CD14-positive monocyte (primary cell): ENCODE measurements at regions not wholly inside any gene's neighbourhood (a gene's known extent, or its start where the extent isn't known, plus 50 kb on each side); places are given as distances from the start of the nearest gene placed in this dataset.

Experiments
- DNase-seq, 3 donors: peaks; one replicate each; pipeline ENCODE4 v3.0.0-alpha.2; 2011 to 2022
- H2AFZ ChIP-seq: 2 replicates; pipeline ENCODE4 v1.6.0; 2012; ENCODE audit warnings: mild to moderate bottlenecking, low read depth, low read length, inconsistent platforms; ENCODE audit not compliant: insufficient read depth, poor library complexity, severe bottlenecking
- H3K27ac ChIP-seq, 2 donors: 1 replicate in 1 of 2; 2 replicates in 1 of 2; pipeline ENCODE4 v1.5.1; 2012 to 2013; ENCODE audit warnings: low read length in 2 of 2, control low read depth in 1 of 2, inconsistent platforms in 1 of 2, low read depth in 1 of 2, mild to moderate bottlenecking in 1 of 2
- H3K27me3 ChIP-seq, 2 donors: one replicate each; pipeline versions ENCODE4 v1.6.0 to v1.6.1; 2011 to 2013; ENCODE audit warnings: low read length in 2 of 2; ENCODE audit not compliant: control insufficient read depth in 2 of 2, insufficient read depth in 2 of 2
- H3K36me3 ChIP-seq, 2 donors: replicated peaks in 1 of 2; 1 replicate in 1 of 2; 2 replicates in 1 of 2; pipeline versions ENCODE4 v1.5.1 to v1.6.1; 2012 to 2013; ENCODE audit warnings: low read length in 2 of 2, control low read depth in 1 of 2, inconsistent platforms in 1 of 2, mild to moderate bottlenecking in 1 of 2; ENCODE audit not compliant: insufficient read depth in 2 of 2, control insufficient read depth in 1 of 2
- H3K4me1 ChIP-seq, 2 donors: 1 replicate in 1 of 2; 2 replicates in 1 of 2; pipeline versions ENCODE4 v1.5.1 to v1.6.1; 2012 to 2013; ENCODE audit warnings: low read length in 2 of 2, control low read depth in 1 of 2, inconsistent platforms in 1 of 2, mild to moderate bottlenecking in 1 of 2, moderate library complexity in 1 of 2; ENCODE audit not compliant: insufficient read depth in 2 of 2, control insufficient read depth in 1 of 2
- H3K4me2 ChIP-seq: replicated peaks from 2 replicates; pipeline ENCODE3; 2012; ENCODE audit warnings: low read length, moderate library complexity, mild to moderate bottlenecking; ENCODE audit not compliant: poor library complexity, severe bottlenecking; ENCODE audit errors: extremely low read depth
- H3K4me3 ChIP-seq, 3 experiments: fragments of 200-600 bp in 1 of 3; sonication (generic) in 1 of 3; replicated peaks in 1 of 3; 1 replicate in 2 of 3; 2 replicates in 1 of 3; pipeline ENCODE4 v1.5.1; 2011 to 2013; ENCODE audit warnings: low read length in 3 of 3, mild to moderate bottlenecking in 3 of 3, control low read depth in 2 of 3, low read depth in 2 of 3, inconsistent platforms in 1 of 3, moderate library complexity in 1 of 3
- H3K79me2 ChIP-seq: 2 replicates; pipeline ENCODE4 v1.6.0; 2012; ENCODE audit warnings: mild to moderate bottlenecking, control low read depth, inconsistent platforms, low read length, moderate library complexity; ENCODE audit not compliant: insufficient read depth
- H3K9ac ChIP-seq: 2 replicates; pipeline ENCODE4 v1.6.0; 2017; ENCODE audit warnings: low read length, mild to moderate bottlenecking; ENCODE audit not compliant: insufficient read depth, poor library complexity, severe bottlenecking
- H3K9me3 ChIP-seq, 2 donors: replicated peaks in 1 of 2; 1 replicate in 1 of 2; 2 replicates in 1 of 2; pipeline versions ENCODE4 v1.5.1 to v1.6.1; 2012 to 2013; ENCODE audit warnings: low read length in 2 of 2, control low read depth in 1 of 2; ENCODE audit not compliant: control insufficient read depth in 1 of 2, insufficient read depth in 1 of 2
- H4K20me1 ChIP-seq: 2 replicates; pipeline ENCODE4 v1.6.0; 2012; ENCODE audit warnings: mild to moderate bottlenecking, low read length, control low read depth, moderate library complexity; ENCODE audit not compliant: insufficient read depth
- H3K27ac Mint-ChIP-seq, 7 donors: one replicate each; pipeline ENCODE4 v1.8.0; 2020; ENCODE audit warnings: mild to moderate bottlenecking in 7 of 7, mixed read lengths in 7 of 7, moderate library complexity in 6 of 7, inconsistent platforms in 2 of 7
- H3K27me3 Mint-ChIP-seq, 3 donors: one replicate each; pipeline ENCODE4 v1.8.0; 2021 to 2022; ENCODE audit warnings: low read depth in 3 of 3, mild to moderate bottlenecking in 3 of 3, mixed read lengths in 3 of 3, moderate library complexity in 3 of 3, inconsistent platforms in 1 of 3
- H3K36me3 Mint-ChIP-seq, 2 donors: one replicate each; pipeline ENCODE4 v1.8.0; 2020; ENCODE audit warnings: mixed read lengths in 2 of 2, inconsistent platforms in 1 of 2, mild to moderate bottlenecking in 1 of 2
- H3K4me1 Mint-ChIP-seq: one replicate; pipeline ENCODE4 v1.8.0; 2020; ENCODE audit warnings: mild to moderate bottlenecking, mixed read lengths
- H3K4me3 Mint-ChIP-seq, 2 donors: one replicate each; pipeline ENCODE4 v1.8.0; 2020; ENCODE audit warnings: mild to moderate bottlenecking in 2 of 2, mixed read lengths in 2 of 2, moderate library complexity in 1 of 2
- H3K9me3 Mint-ChIP-seq, 7 donors: one replicate each; pipeline ENCODE4 v1.8.0; 2020 to 2022; ENCODE audit warnings: mixed read lengths in 7 of 7, mild to moderate bottlenecking in 6 of 7, moderate library complexity in 6 of 7, inconsistent platforms in 2 of 7
- WGBS: methylation state at CpG from one replicate; pipeline ENCODE4 v1.1.5; 2013; ENCODE audit warnings: missing lambda C conversion rate; ENCODE audit not compliant: insufficient coverage; 5-methylcytosine and 5-hydroxymethylcytosine counted together
- intact Hi-C, 2 donors: fragments of 100-400 bp; cut with micrococcal nuclease; formaldehyde crosslinking; loops; one replicate each; pipeline versions ENCODE4 v1.15.0 to v1.15.1; 2023
- TF ChIP-seq, protein P1 (sequence below): fragments of 200-600 bp; IDR thresholded peaks from one replicate; pipeline ENCODE4 v1.8.0; 2022; ENCODE audit warnings: antibody characterized with exemption, mild to moderate bottlenecking

DNA sequence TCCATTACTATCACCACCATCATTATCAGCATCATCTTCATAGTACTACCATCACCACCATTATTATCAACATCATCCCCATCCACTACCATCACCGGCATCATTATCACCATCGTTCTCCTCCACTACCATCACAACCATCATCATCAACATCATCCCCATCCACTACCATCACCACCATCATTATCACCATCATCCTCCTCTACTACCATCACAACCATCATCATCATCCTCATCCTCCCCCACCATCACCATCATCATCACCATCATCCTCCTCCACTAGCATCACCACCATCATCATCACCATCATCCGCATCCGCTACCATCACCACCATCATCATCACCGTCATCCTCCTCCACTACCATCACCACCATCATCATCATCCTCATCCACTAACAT lies 639.8 kb upstream of the RBFOX1 start:
- H3K4me2 ChIP-seq: no peak overlapping the region
- Mint-ChIP-seq H3K4me3 (no peak overlapping the region), H3K36me3 (no peaks in the 10 kb centered on the region), H3K9me3 (peaks cover 0 to 2% (median 0%) of the 10 kb centered on the region in 7 donors), H3K4me1 (no peaks in the 10 kb centered on the region), H3K27me3 (no peaks in the 10 kb centered on the region), H3K27ac (no peak overlapping the region)
- no peaks in the 10 kb centered on the region for H3K79me2 ChIP-seq
- DNase-seq: no peak
- H4K20me1 ChIP-seq: no peaks in the 10 kb centered on the region
- H3K4me1 ChIP-seq: no peaks in the 10 kb centered on the region
- H3K9ac ChIP-seq: no peak overlapping the region
- intact Hi-C loops: no loop called here
- TF ChIP-seq, protein P1, sequence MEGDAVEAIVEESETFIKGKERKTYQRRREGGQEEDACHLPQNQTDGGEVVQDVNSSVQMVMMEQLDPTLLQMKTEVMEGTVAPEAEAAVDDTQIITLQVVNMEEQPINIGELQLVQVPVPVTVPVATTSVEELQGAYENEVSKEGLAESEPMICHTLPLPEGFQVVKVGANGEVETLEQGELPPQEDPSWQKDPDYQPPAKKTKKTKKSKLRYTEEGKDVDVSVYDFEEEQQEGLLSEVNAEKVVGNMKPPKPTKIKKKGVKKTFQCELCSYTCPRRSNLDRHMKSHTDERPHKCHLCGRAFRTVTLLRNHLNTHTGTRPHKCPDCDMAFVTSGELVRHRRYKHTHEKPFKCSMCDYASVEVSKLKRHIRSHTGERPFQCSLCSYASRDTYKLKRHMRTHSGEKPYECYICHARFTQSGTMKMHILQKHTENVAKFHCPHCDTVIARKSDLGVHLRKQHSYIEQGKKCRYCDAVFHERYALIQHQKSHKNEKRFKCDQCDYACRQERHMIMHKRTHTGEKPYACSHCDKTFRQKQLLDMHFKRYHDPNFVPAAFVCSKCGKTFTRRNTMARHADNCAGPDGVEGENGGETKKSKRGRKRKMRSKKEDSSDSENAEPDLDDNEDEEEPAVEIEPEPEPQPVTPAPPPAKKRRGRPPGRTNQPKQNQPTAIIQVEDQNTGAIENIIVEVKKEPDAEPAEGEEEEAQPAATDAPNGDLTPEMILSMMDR: no peak
- no peak overlapping the region for H2AFZ ChIP-seq
- no peak overlapping the region for H3K4me3 ChIP-seq
- no peaks in the 10 kb centered on the region for H3K27me3 ChIP-seq
- H3K27ac ChIP-seq: no peak overlapping the region
- no peaks in the 10 kb centered on the region for H3K36me3 ChIP-seq
- 86% methylated on average over 5 of the region's 5 CpGs for WGBS
- H3K9me3 ChIP-seq: no peaks in the 10 kb centered on the region

- H4K20me1 ChIP-seq: no peaks in the 10 kb centered on the region
- no peaks in the 10 kb centered on the region for H3K27me3 ChIP-seq
- no peak overlapping the region for H3K9ac ChIP-seq
- H3K9me3 ChIP-seq: no peaks in the 10 kb centered on the region
- TF ChIP-seq, protein P1: no peak
- H3K4me3 ChIP-seq: no peak overlapping the region
- H3K4me1 ChIP-seq: no peaks in the 10 kb centered on the region
- DNase-seq: no peak
- no peaks in the 10 kb centered on the region for H3K36me3 ChIP-seq
- no peaks in the 10 kb centered on the region for H3K27me3 Mint-ChIP-seq
- intact Hi-C loops: no loop called here
- H3K4me3 Mint-ChIP-seq: no peak overlapping the region
- no peaks in the 10 kb centered on the region for H3K4me1 Mint-ChIP-seq
- no peak overlapping the region for H3K27ac ChIP-seq
- no peaks in the 10 kb centered on the region for H3K36me3 Mint-ChIP-seq
- no peak overlapping the region for H3K4me2 ChIP-seq
- H2AFZ ChIP-seq: no peak overlapping the region
- H3K9me3 Mint-ChIP-seq: peaks cover 0 to 3% (median 0%) of the 10 kb centered on the region in 7 donors
- WGBS: 100% methylated on average over 3 of the region's 4 CpGs
- H3K79me2 ChIP-seq: no peaks in the 10 kb centered on the region
- no peak overlapping the region for H3K27ac Mint-ChIP-seq
These were observed 641.9 kb upstream of the RBFOX1 start for GRCh38 chr16:6690741-6691140.
